ENCODE measurements at regions not wholly inside any gene's neighbourhood (a gene's known extent, or its start where the extent isn't known, plus 50 kb on each side); places are given as distances from the start of the nearest gene placed in this dataset.

GRCh38 chr5:109935833-109936490 is 246.2 kb downstream of the MAN2A1 start:
- Histone ChIP-seq H3K79me2 (replicated peaks; ENCODE audit: insufficient read depth) (no peaks in the 10 kb centered on the region), H3F3A (replicated peaks; ENCODE audit: low read depth) (no peaks in the 10 kb centered on the region), H3K4me1 (ENCODE audit: insufficient read depth) (peaks cover 6% of the 10 kb centered on the region; the same call in 1 of the 2 replicates), H3K36me3 (ENCODE audit: insufficient read depth) (no peaks in the 10 kb centered on the region), H3K4me2 (no peak overlapping the region), H3K27ac (ENCODE audit: low read depth) (no peak overlapping the region), H3K4me3 (no peak overlapping the region), H3K9me2 (ENCODE audit: insufficient read depth) (no peaks in the 10 kb centered on the region), H2AFZ (no peak overlapping the region), H4K20me1 (replicated peaks; ENCODE audit: insufficient read depth) (no peaks in the 10 kb centered on the region), H3K27me3 (ENCODE audit: insufficient read depth) (no peaks in the 10 kb centered on the region)
- TF ChIP-seq, protein P1, sequence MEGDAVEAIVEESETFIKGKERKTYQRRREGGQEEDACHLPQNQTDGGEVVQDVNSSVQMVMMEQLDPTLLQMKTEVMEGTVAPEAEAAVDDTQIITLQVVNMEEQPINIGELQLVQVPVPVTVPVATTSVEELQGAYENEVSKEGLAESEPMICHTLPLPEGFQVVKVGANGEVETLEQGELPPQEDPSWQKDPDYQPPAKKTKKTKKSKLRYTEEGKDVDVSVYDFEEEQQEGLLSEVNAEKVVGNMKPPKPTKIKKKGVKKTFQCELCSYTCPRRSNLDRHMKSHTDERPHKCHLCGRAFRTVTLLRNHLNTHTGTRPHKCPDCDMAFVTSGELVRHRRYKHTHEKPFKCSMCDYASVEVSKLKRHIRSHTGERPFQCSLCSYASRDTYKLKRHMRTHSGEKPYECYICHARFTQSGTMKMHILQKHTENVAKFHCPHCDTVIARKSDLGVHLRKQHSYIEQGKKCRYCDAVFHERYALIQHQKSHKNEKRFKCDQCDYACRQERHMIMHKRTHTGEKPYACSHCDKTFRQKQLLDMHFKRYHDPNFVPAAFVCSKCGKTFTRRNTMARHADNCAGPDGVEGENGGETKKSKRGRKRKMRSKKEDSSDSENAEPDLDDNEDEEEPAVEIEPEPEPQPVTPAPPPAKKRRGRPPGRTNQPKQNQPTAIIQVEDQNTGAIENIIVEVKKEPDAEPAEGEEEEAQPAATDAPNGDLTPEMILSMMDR (conservative IDR thresholded peaks at IDR 0.05; ENCODE audit: low read depth in 2 of 2) = no peak
- TF ChIP-seq, protein P2, sequence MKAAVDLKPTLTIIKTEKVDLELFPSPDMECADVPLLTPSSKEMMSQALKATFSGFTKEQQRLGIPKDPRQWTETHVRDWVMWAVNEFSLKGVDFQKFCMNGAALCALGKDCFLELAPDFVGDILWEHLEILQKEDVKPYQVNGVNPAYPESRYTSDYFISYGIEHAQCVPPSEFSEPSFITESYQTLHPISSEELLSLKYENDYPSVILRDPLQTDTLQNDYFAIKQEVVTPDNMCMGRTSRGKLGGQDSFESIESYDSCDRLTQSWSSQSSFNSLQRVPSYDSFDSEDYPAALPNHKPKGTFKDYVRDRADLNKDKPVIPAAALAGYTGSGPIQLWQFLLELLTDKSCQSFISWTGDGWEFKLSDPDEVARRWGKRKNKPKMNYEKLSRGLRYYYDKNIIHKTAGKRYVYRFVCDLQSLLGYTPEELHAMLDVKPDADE (IDR thresholded peaks at IDR 0.05) = no peak
- TF ChIP-seq REST (IDR thresholded peaks at IDR 0.05; ENCODE audit: unreplicated experiment) (no peak), EZH2 (IDR thresholded peaks at IDR 0.05; ENCODE audit: low read depth, unreplicated experiment) (no peak), ZNF114 (CRISPR knock-in tag; IDR thresholded peaks at IDR 0.05) (no peak), POLR2AphosphoS5 (IDR thresholded peaks at IDR 0.05; ENCODE audit: low read depth) (no peak), JUNB (IDR thresholded peaks at IDR 0.05; ENCODE audit: unreplicated experiment) (no peak), NANOG (IDR thresholded peaks at IDR 0.05; ENCODE audit: borderline replicate concordance) (no peak), ZNF331 (CRISPR knock-in tag; IDR thresholded peaks at IDR 0.05; ENCODE audit: low read depth) (no peak), CREB1 (CRISPR knock-in tag; IDR thresholded peaks at IDR 0.05; ENCODE audit: low read depth) (no peak), STAT1 (IDR thresholded peaks at IDR 0.05; ENCODE audit: unreplicated experiment) (no peak), ZNF462 (CRISPR knock-in tag; IDR thresholded peaks at IDR 0.05) (no peak), EZH2phosphoT487 (IDR thresholded peaks at IDR 0.05; ENCODE audit: unreplicated experiment) (no peak)
- Mint-ChIP-seq H3K36me3 (ENCODE audit: low read depth) (no peaks in the 10 kb centered on the region; the same call in 2 of the 3 replicates), H3K27me3 (ENCODE audit: insufficient read depth, low read depth, poor library complexity) (peaks cover 2% of the 10 kb centered on the region), H3K4me1 (peaks cover 8% of the 10 kb centered on the region; the same call in 2 of the 3 replicates), H3K27ac (no peak overlapping the region), H3K4me3 (no peak overlapping the region), H3K9me3 (no peaks in the 10 kb centered on the region)
- ATAC-seq = no peak
- no peak for DNase-seq (ENCODE audit: low spot score)

Measured in GM23338 (cell line).